Fibroblast of lung (primary cell): ENCODE measurements at regions not wholly inside any gene's neighbourhood (a gene's known extent, or its start where the extent isn't known, plus 50 kb on each side); places are given as distances from the start of the nearest gene placed in this dataset.

Experiments
- DNase-seq, 2 donors: peaks; one replicate each; pipeline versions ENCODE4 v3.0.0 to v3.0.0-alpha.2; 2010; ENCODE audit warnings: low read depth in 2 of 2
- H2AFZ ChIP-seq: 2 replicates; pipeline ENCODE4 v1.5.1; 2012; ENCODE audit warnings: low read length, control low read depth, inconsistent platforms
- H3K27ac ChIP-seq: 2 replicates; pipeline ENCODE4 v1.5.1; 2011; ENCODE audit warnings: low read length, control low read depth; ENCODE audit not compliant: insufficient read depth
- H3K27me3 ChIP-seq: 2 replicates; pipeline ENCODE4 v1.5.1; 2011; ENCODE audit warnings: mild to moderate bottlenecking, low read length; ENCODE audit not compliant: control insufficient read depth, insufficient read depth
- H3K36me3 ChIP-seq: 2 replicates; pipeline ENCODE4 v1.5.1; 2011; ENCODE audit warnings: low read length; ENCODE audit not compliant: control insufficient read depth, insufficient read depth
- H3K4me1 ChIP-seq: 2 replicates; pipeline ENCODE4 v1.5.1; 2011; ENCODE audit warnings: low read length; ENCODE audit not compliant: control insufficient read depth, insufficient read depth; ENCODE audit errors: extremely low read depth
- H3K4me2 ChIP-seq: 2 replicates; pipeline ENCODE4 v1.5.1; 2011; ENCODE audit warnings: low read length, control low read depth; ENCODE audit not compliant: insufficient read depth; ENCODE audit errors: extremely low read depth
- H3K4me3 ChIP-seq, 4 experiments: fragments of 200-600 bp in 1 of 4; sonication (generic) in 1 of 4; replicated peaks in 1 of 4; 2 replicates each; pipeline ENCODE4 v1.5.1; 2011 to 2016; ENCODE audit warnings: low read length in 4 of 4, low read depth in 3 of 4, mild to moderate bottlenecking in 3 of 4, control low read depth in 2 of 4, inconsistent platforms in 1 of 4, mixed read lengths in 1 of 4; ENCODE audit not compliant: insufficient read depth in 1 of 4; ENCODE audit errors: control extremely low read depth in 1 of 4
- H3K79me2 ChIP-seq: 2 replicates; pipeline ENCODE4 v1.5.1; 2012; ENCODE audit warnings: mild to moderate bottlenecking, low read length, inconsistent platforms; ENCODE audit not compliant: control insufficient read depth, insufficient read depth
- H3K9ac ChIP-seq: 2 replicates; pipeline ENCODE4 v1.5.1; 2011; ENCODE audit warnings: mild to moderate bottlenecking, low read length, control low read depth; ENCODE audit not compliant: insufficient read depth
- H3K9me3 ChIP-seq: 2 replicates; pipeline ENCODE4 v1.5.1; 2012; ENCODE audit warnings: low read depth, low read length; ENCODE audit not compliant: control insufficient read depth, insufficient read depth
- H4K20me1 ChIP-seq: 2 replicates; pipeline ENCODE4 v1.5.1; 2011; ENCODE audit warnings: low read length; ENCODE audit not compliant: control insufficient read depth, insufficient read depth; ENCODE audit errors: extremely low read depth
- CTCF ChIP-seq, 2 donors: IDR thresholded peaks in 1 of 2; conservative IDR thresholded peaks in 1 of 2; 1 replicate in 1 of 2; 2 replicates in 1 of 2; pipeline ENCODE4 v1.5.1; 2011 to 2012; ENCODE audit warnings: low read length in 2 of 2, control low read depth in 1 of 2, inconsistent platforms in 1 of 2, low read depth in 1 of 2, mild to moderate bottlenecking in 1 of 2
- EZH2 ChIP-seq: IDR thresholded peaks from 2 replicates; pipeline ENCODE4 v1.5.1; 2012; ENCODE audit warnings: low read length, control low read depth, mild to moderate bottlenecking; ENCODE audit errors: missing control alignments

DNA sequence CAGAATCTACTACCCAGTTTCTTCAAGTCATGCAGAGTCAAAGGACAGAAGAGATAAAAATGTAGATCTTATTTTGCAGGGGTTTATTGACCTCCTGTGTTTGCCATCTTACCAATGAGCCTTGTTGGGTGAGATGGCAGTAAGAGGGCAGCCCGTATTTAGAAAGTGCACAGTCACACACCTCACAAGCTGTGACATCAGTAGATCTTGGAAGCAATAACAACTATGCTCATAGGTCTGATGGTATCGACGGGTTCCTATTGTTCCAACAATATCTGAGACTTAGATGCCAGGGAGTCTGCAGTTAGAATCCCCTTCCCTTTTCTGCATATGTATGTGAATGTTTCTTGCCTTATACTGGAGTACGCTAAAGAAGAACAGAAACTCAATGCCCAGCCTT lies 189.0 kb upstream of the DYRK2 start:
- no peak overlapping the region for H3K4me2 ChIP-seq
- H3K4me3 ChIP-seq, result no peak overlapping the region
- no peaks in the 10 kb centered on the region for H4K20me1 ChIP-seq
- H3K4me1 ChIP-seq, result peaks cover 8% of the 10 kb centered on the region
- no peak overlapping the region for H3K9ac ChIP-seq
- TF ChIP-seq EZH2 (no peak), CTCF (conservative IDR thresholded peaks at IDR 0.05 in 1 of 2, IDR thresholded peaks at IDR 0.05 in 1 of 2; ENCODE audit: low read depth in 1 of 2, low read length in 2 of 2) (no peak)
- no peaks in the 10 kb centered on the region for H3K79me2 ChIP-seq
- no peaks in the 10 kb centered on the region for H3K36me3 ChIP-seq
- no peaks in the 10 kb centered on the region for H3K27me3 ChIP-seq
- H2AFZ ChIP-seq, result no peak overlapping the region
- H3K9me3 ChIP-seq, result no peaks in the 10 kb centered on the region
- no peak overlapping the region for H3K27ac ChIP-seq
- DNase-seq, result no peak

DNA sequence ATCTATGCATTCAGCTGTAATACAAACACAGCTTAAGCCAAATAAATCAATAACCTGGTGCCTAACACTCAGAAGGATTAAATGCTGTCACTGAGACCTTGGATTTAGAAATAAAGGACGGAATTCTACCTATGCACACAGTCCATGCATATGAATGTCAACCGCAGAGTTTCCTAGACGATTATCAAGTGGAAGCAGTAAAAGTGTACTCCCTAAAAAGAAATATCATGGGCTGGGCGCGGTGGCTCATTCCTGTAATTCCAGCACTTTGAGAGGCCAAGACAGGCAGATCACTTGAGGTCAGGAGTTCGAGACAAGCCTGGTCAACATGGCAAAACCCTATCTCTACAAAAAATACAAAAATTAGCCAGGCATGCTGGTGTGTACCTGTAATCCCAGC lies 188.2 kb upstream of the DYRK2 start:
- Histone ChIP-seq H2AFZ (no peak overlapping the region), H3K27me3 (no peaks in the 10 kb centered on the region), H3K4me3 (no peak overlapping the region), H3K9me3 (no peaks in the 10 kb centered on the region), H3K27ac (no peak overlapping the region), H3K4me1 (peaks cover 8% of the 10 kb centered on the region), H3K36me3 (no peaks in the 10 kb centered on the region), H3K9ac (no peak overlapping the region), H3K79me2 (no peaks in the 10 kb centered on the region), H3K4me2 (no peak overlapping the region), H4K20me1 (no peaks in the 10 kb centered on the region)
- TF ChIP-seq EZH2, result no peak
- no peak for TF ChIP-seq CTCF (conservative IDR thresholded peaks at IDR 0.05 in 1 of 2, IDR thresholded peaks at IDR 0.05 in 1 of 2; ENCODE audit: low read depth in 1 of 2, low read length in 2 of 2)
- DNase-seq, result no peak

DNA sequence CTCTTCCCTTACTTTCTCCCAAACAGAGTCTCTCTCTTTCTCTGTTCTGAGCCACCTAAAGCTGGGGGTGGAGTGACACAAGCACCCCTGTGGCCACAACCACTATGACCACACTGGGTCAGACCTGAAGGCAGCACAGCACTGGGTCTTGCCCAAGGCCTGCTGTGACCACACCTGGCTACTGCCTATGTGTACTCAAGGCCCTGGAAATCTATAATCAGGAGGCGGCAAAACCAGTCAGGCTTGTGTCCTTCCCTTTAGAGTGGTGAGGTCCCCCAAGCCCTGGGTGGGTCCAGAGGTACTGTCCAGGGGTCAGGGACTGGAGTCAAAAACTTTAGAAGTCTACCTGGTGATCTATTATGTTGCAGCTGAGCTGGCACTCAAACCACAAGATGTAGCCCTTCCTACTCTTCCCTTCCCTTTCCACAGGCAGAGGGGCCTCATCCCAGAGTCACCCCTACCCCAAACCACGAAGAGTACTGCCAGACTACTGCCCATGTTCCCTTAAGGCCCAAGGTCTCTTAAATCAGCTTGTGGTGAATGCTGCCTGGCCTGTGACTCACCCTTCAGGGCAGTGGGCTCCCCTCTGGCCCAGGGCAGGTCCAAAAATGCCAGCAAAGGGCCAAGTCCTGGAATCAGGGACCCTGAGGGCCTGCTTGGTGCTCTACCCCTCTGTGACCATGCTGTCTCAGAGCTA lies 179.8 kb upstream of the DYRK2 start:
- Histone ChIP-seq H4K20me1 (no peaks in the 10 kb centered on the region), H3K27me3 (no peaks in the 10 kb centered on the region), H3K4me1 (no peaks in the 10 kb centered on the region), H3K27ac (no peak overlapping the region), H3K79me2 (no peaks in the 10 kb centered on the region), H3K9ac (no peak overlapping the region), H3K4me3 (no peak overlapping the region), H3K4me2 (no peak overlapping the region), H3K9me3 (no peaks in the 10 kb centered on the region), H3K36me3 (no peaks in the 10 kb centered on the region), H2AFZ (no peak overlapping the region)
- TF ChIP-seq EZH2 (no peak), CTCF (conservative IDR thresholded peaks at IDR 0.05 in 1 of 2, IDR thresholded peaks at IDR 0.05 in 1 of 2; ENCODE audit: low read depth in 1 of 2, low read length in 2 of 2) (no peak)
- DNase-seq, result no peak
